Neural cell (in vitro differentiated cells): ENCODE measurements at regions not wholly inside any gene's neighbourhood (a gene's known extent, or its start where the extent isn't known, plus 50 kb on each side); places are given as distances from the start of the nearest gene placed in this dataset.
"Not testable (repeated sequence)": the region's sequence is repeated elsewhere in the genome, so short reads cannot be mapped to it uniquely, and the experiment has no call there.

Experiments
- H2AFZ ChIP-seq: fragments of 200-600, 300-800 bp; sonication (generic), shearing (Covaris generic); 2 replicates; pipeline ENCODE4 v1.6.0; 2014; ENCODE audit warnings: low read depth, mild to moderate bottlenecking, antibody characterized with exemption, low read length, moderate library complexity
- H3F3A ChIP-seq: fragments of 200-600 bp; shearing (Covaris generic); 2 replicates; pipeline ENCODE4 v1.6.1; 2016; ENCODE audit warnings: mild to moderate bottlenecking, moderate library complexity, mixed read lengths, antibody characterized with exemption, low read length; ENCODE audit not compliant: insufficient read depth, poor library complexity, severe bottlenecking
- H3K27ac ChIP-seq: fragments of 200-600, 300-800 bp; sonication (generic), shearing (Covaris generic); 2 replicates; pipeline ENCODE4 v1.5.1; 2014; ENCODE audit warnings: mild to moderate bottlenecking, low read length, moderate library complexity
- H3K27me3 ChIP-seq: fragments of 300-800, 200-600 bp; sonication (generic), shearing (Covaris generic); 2 replicates; pipeline ENCODE4 v1.6.0; 2014; ENCODE audit warnings: mild to moderate bottlenecking, low read depth, low read length, moderate library complexity; ENCODE audit not compliant: insufficient read depth
- H3K36me3 ChIP-seq: fragments of 300-800, 200-600 bp; sonication (generic), shearing (Covaris generic); 2 replicates; pipeline ENCODE4 v1.5.1; 2014; ENCODE audit warnings: mild to moderate bottlenecking, antibody characterized with exemption, low read length, moderate library complexity; ENCODE audit not compliant: insufficient read depth
- H3K4me2 ChIP-seq: fragments of 300-800, 200-600 bp; sonication (generic), shearing (Covaris generic); 2 replicates; pipeline ENCODE4 v1.6.0; 2014; ENCODE audit warnings: mild to moderate bottlenecking, low read length
- H3K4me3 ChIP-seq: fragments of 300-800, 200-600 bp; sonication (generic), shearing (Covaris generic); 2 replicates; pipeline ENCODE4 v1.5.1; 2014; ENCODE audit warnings: mild to moderate bottlenecking, low read length, moderate library complexity
- H3K79me2 ChIP-seq: fragments of 200-600 bp; shearing (Covaris generic); replicated peaks from 2 replicates; pipeline ENCODE4 v1.6.0; 2014; ENCODE audit warnings: mild to moderate bottlenecking, low read length, moderate library complexity; ENCODE audit not compliant: insufficient read depth
- H3K9ac ChIP-seq: fragments of 300-800, 200-600 bp; sonication (generic), shearing (Covaris generic); 2 replicates; pipeline ENCODE4 v1.6.1; 2016; ENCODE audit warnings: mild to moderate bottlenecking, low read length, mixed read lengths
- H3K9me2 ChIP-seq: fragments of 200-600 bp; shearing (Covaris generic); 2 replicates; pipeline ENCODE4 v1.6.1; 2016; ENCODE audit warnings: mild to moderate bottlenecking, low read length, mixed read lengths; ENCODE audit not compliant: insufficient read depth
- H3K9me3 ChIP-seq: fragments of 200-600, 300-800 bp; sonication (generic), shearing (Covaris generic); 2 replicates; pipeline ENCODE4 v1.6.1; 2016; ENCODE audit warnings: mild to moderate bottlenecking, mixed run types, low read length, moderate library complexity, mixed read lengths
- H4K20me1 ChIP-seq: fragments of 200-600 bp; shearing (Covaris generic); 2 replicates; pipeline ENCODE4 v1.6.1; 2016; ENCODE audit warnings: mild to moderate bottlenecking, mixed run types; ENCODE audit not compliant: insufficient read depth
- CTCF ChIP-seq: fragments of 450-650 bp; IDR thresholded peaks from 2 replicates; pipeline ENCODE4 v1.5.1; 2014; ENCODE audit warnings: antibody characterized with exemption, mild to moderate bottlenecking, moderate library complexity; ENCODE audit not compliant: poor library complexity, severe bottlenecking
- EP300 ChIP-seq: fragments of 450-650 bp; conservative IDR thresholded peaks from 2 replicates; pipeline ENCODE4 v1.6.1; 2014; ENCODE audit warnings: antibody characterized with exemption, mild to moderate bottlenecking, moderate library complexity; ENCODE audit not compliant: poor library complexity, severe bottlenecking
- EZH2 ChIP-seq: fragments of 200-600, 300-800 bp; shearing (Covaris generic), sonication (generic); IDR thresholded peaks from 2 replicates; pipeline ENCODE4 v1.6.1; 2014; ENCODE audit warnings: antibody characterized with exemption, low read length, borderline replicate concordance, mild to moderate bottlenecking; ENCODE audit not compliant: insufficient read depth, poor library complexity, severe bottlenecking
- MXI1 ChIP-seq: fragments of 450-650 bp; conservative IDR thresholded peaks from 2 replicates; pipeline ENCODE4 v1.6.1; 2014; ENCODE audit warnings: antibody characterized with exemption, mild to moderate bottlenecking; ENCODE audit not compliant: poor library complexity, severe bottlenecking
- POLR2AphosphoS5 ChIP-seq: IDR thresholded peaks from 2 replicates; pipeline ENCODE4 v1.6.1; 2012
- RAD21 ChIP-seq: fragments of 450-650 bp; conservative IDR thresholded peaks from 2 replicates; pipeline ENCODE4 v1.6.1; 2014; ENCODE audit warnings: antibody characterized with exemption, mild to moderate bottlenecking, moderate library complexity
- REST ChIP-seq: IDR thresholded peaks from 2 replicates; pipeline ENCODE4 v1.6.1; 2012; ENCODE audit warnings: borderline replicate concordance
- SMC3 ChIP-seq: fragments of 450-650 bp; conservative IDR thresholded peaks from 2 replicates; pipeline ENCODE4 v1.6.1; 2014; ENCODE audit warnings: antibody characterized with exemption, mild to moderate bottlenecking, moderate library complexity; ENCODE audit not compliant: poor library complexity
- TAF1 ChIP-seq: IDR thresholded peaks from 2 replicates; pipeline ENCODE4 v1.6.1; 2012; ENCODE audit warnings: low read depth

GRCh38 chr1:94657776-94658175 lies 116.2 kb upstream of the F3 start:
- H3K9me2 ChIP-seq, H3F3A ChIP-seq, H3K4me3 ChIP-seq, H2AFZ ChIP-seq, H3K4me2 ChIP-seq, H3K9me3 ChIP-seq, H3K36me3 ChIP-seq, H3K9ac ChIP-seq, H3K27me3 ChIP-seq, H4K20me1 ChIP-seq, H3K27ac ChIP-seq, H3K79me2 ChIP-seq: not testable (repeated sequence)

- TF ChIP-seq MXI1 = no peak
- no peak for TF ChIP-seq RAD21
- no peak for TF ChIP-seq TAF1
- no peak for TF ChIP-seq SMC3
- no peak for TF ChIP-seq CTCF
- TF ChIP-seq POLR2AphosphoS5 = no peak
- no peak for TF ChIP-seq REST
- TF ChIP-seq EP300 = no peak
- TF ChIP-seq EZH2 = no peak
These were observed 115.4 kb upstream of the F3 start for GRCh38 chr1:94656967-94657366.

GRCh38 chr1:94654919-94655318 lies 113.4 kb upstream of the F3 start:
- Histone ChIP-seq H3K36me3 (no peaks in the 10 kb centered on the region), H3K27ac (no peak overlapping the region), H3K9me3 (no peaks in the 10 kb centered on the region), H3K4me2 (no peak overlapping the region), H2AFZ (no peak overlapping the region), H3K9me2 (no peaks in the 10 kb centered on the region), H4K20me1 (no peaks in the 10 kb centered on the region), H3K79me2 (no peaks in the 10 kb centered on the region), H3K27me3 (no peaks in the 10 kb centered on the region), H3F3A (no peaks in the 10 kb centered on the region), H3K9ac (no peak overlapping the region), H3K4me3 (no peak overlapping the region)
- no peak for TF ChIP-seq EZH2
- no peak for TF ChIP-seq MXI1
- TF ChIP-seq POLR2AphosphoS5 = no peak
- TF ChIP-seq TAF1 = no peak
- TF ChIP-seq CTCF = no peak
- no peak for TF ChIP-seq RAD21
- no peak for TF ChIP-seq SMC3
- no peak for TF ChIP-seq EP300
- TF ChIP-seq REST = no peak

More at GRCh38 chr1:94656967-94657366, 115.4 kb upstream of the F3 start:
- no peaks in the 10 kb centered on the region for H3K36me3 ChIP-seq
- H2AFZ ChIP-seq = no peak overlapping the region
- H3F3A ChIP-seq = no peaks in the 10 kb centered on the region
- no peak overlapping the region for H3K4me2 ChIP-seq
- no peaks in the 10 kb centered on the region for H3K27me3 ChIP-seq
- no peaks in the 10 kb centered on the region for H4K20me1 ChIP-seq
- no peak overlapping the region for H3K9ac ChIP-seq
- no peaks in the 10 kb centered on the region for H3K9me2 ChIP-seq
- H3K9me3 ChIP-seq = no peaks in the 10 kb centered on the region
- no peak overlapping the region for H3K4me3 ChIP-seq
- no peak overlapping the region for H3K27ac ChIP-seq
- H3K79me2 ChIP-seq = no peaks in the 10 kb centered on the region
